ENCODE measurements at regions not wholly inside any gene's neighbourhood (a gene's known extent, or its start where the extent isn't known, plus 50 kb on each side); places are given as distances from the start of the nearest gene placed in this dataset.
A peak's percentile ranks its signal among the peaks of the same experiment; 100 is the strongest.
"Not testable (repeated sequence)": the region's sequence is repeated elsewhere in the genome, so short reads cannot be mapped to it uniquely, and the experiment has no call there.

DNA sequence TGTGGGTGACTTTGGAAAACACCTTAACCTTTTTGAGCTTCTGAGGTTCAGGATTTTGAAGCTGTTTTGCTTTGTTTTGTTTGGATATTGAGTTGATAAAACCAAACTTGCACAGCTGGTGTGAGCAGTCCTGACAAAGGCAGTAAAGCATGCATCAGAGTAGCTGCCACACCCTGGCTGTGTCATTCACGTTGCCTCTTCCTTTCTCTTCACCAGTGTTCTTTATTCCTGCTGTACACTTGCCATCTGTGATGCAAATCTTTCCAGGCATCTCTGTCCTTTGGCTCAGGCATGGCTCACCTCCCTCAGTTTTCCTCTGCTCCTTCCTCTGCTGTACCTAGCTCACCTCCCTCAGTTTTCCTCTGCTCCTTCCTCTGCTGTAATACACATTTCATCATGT, 1850.2 kb upstream of the AGA start:
- DNase-seq, result no peak

- DNase-seq, result peak; percentile 3
Measured at GRCh38 chr4:179307297-179308136, 1865.3 kb upstream of the AGA start.

GRCh38 chr4:179313823-179314222, 1871.6 kb upstream of the AGA start:
- DNase-seq, result no peak

- no peak for DNase-seq
Measured at GRCh38 chr4:179325181-179325580, 1882.9 kb upstream of the AGA start.

- no peak for DNase-seq
Measured at GRCh38 chr4:179328627-179329026, 1886.4 kb upstream of the AGA start.

GRCh38 chr4:179331362-179331761, 1889.1 kb upstream of the AGA start:
- no peak for DNase-seq

DNA sequence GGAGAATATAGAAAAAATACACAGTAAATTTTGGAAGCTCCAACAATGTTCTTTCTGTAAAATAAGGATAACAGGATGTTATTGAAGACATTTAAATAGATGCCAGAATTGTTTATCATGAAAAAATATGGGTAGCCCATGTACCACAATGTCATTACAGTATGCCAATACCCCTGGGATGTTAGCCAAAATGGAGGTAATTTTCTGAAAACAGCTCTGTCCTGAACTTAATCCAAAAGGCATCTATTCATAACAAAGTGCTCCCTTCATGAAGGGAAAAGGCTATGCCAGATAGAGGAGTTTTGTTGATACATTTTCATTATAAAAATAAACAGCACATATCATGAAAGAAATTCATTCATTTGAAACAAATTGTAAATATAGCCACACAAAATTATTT, 1902.6 kb upstream of the AGA start:
- DNase-seq, result no peak

DNA sequence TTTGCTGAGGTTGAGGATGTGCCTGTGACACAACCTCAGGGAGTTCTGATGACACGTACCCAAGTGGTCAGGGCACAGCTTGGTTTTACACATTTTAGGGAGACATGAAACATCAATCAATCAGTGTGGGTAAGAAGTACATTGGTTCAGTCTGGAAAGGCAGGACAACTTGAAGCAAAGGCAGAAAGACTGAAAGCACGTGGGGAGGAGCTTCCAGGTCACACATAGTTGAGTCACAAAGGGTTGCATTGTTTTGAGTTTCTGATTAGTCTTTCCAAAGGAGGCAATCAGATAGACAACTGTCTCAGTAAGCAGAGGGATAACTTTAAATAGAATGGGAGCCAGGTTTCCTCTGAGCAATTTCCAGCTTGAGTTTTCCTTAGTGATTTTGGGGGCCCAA, 1910.0 kb upstream of the AGA start:
- DNase-seq, result no peak

DNA sequence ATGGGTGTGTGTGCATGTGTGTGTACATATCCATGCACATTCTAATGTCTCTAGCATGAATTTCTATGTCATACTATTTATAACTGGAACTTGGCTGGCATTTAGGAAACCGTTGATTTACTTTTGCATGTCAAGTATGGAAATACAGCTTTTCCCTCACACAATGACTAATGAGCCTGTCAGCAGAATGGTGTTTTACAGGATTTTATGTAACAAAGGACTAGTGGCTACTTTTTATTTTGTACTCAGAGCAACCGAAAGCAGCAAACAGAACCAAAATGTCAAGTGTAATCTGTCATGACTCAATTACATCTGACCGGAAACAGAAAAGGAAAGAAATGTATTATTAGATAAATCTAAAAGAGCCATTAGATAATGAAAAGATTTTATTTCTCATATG, 1911.5 kb upstream of the AGA start:
- no peak for DNase-seq

- DNase-seq, result no peak
Measured at GRCh38 chr4:179361978-179362486, 1919.8 kb upstream of the AGA start.

DNA sequence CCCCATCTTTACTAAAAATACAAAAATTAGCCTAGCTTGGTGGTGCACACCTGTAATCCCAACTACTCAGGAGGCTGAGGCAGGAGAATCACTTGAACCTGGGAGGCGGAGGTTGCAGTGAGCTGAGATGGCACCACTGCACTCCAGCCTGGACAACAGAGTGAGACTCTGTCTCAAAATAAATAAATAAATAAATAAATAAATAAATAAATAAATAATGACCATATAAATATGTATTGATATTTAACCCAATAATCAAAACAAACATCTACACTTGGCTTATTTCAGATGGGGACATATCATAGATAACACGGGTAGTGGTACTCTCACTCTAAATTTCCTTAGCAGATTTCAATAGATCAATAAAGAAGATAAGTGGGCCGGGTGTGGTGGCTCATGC, 1923.7 kb upstream of the AGA start:
- DNase-seq, result not testable (repeated sequence)

- DNase-seq, result no peak
Measured at GRCh38 chr4:179372242-179372641, 1930.0 kb upstream of the AGA start.

DNA sequence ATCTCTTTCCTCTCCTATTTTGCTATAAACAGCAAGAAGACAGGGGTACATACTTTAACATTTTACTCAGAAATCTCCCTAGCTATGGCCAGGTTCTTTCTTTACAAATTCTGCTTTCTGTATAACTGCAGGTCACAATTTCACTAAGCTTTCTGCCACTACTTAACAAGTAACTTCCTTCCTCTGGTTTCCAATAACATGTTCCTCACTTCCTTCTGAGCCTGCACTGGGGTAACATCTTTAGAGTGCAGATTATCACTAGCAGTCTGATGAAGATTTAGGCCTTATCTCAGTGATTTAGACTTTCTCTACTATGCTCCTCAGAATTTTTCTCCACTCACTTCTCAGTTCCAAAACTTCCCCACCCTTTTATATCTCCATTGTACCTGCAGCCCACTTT, 1930.5 kb upstream of the AGA start:
- no peak for DNase-seq

DNA sequence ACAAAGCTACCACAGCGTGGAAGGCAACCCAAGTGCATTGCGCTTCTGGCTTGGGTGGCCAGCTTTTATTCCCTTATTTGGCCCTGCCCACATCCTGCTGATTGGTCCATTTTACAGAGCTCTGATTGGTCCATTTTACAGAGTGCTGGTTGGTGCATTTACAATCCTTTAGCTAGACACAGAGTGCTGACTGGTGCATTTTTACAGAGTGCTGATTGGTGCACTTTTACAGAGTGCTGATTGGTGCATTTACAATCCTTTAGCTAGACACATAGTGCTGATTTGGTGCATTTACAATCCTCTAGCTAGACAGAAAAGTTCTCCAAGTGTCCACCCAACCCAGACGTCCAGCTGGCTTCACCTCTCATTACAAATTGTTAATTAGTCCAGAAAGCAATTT, 1936.6 kb upstream of the AGA start:
- DNase-seq, result not testable (repeated sequence)

DNA sequence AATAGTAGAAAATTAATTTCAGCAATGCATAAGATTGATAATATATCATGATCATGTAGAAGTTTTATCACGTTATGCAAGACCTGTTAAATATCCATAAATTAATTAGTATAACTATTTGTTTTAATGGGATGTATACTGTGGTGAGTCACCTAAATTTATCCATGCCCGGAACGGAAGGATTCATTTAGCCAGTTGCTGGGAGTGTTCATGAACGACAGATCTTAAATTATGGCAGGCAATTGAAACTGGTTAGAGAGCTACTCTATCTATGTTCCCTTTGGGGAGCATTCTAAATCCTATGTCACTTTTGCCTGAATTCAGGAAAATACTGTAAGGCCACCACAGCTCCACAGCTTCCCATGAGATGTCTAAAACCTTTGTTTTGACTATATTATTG, 1950.5 kb upstream of the AGA start:
- DNase-seq, result no peak

- no peak for DNase-seq
Measured at GRCh38 chr4:179398414-179398813, 1956.2 kb upstream of the AGA start.

DNA sequence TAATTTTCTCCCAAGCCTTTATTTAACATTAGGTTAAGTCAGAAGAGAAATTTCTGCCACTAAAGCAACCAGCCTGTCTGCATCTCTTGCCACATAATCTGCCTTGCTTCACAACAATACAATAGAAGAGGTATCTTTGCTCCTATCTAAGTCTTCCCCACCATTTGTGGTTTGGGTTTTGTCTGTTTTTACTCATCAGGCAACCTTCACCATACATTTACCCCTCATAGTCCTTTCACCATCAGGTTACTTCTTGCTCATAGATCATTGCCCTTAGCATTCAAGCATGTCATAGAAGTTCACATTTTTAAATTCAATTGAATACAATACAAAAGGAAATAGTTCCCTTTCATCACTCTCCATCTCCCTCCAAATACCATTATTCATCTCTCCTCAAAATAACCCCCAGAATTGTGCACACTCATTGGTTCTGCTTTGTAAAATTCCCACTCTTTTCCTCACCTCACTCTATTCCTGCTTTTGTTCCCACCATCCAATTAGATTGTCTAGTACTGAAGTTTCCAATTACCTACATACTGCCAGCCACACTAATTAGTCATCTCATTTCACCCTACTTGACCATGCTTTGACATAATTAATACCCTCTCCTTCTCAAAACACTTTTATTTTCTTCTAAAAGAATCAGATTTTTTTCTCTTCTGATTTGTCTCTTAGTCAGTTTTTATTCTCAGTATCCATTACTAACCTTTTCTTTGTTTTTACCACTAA, 1957.0 kb upstream of the AGA start:
- no peak for DNase-seq

- DNase-seq, result peak; percentile 12
Measured at GRCh38 chr4:179415037-179415846, 1973.0 kb upstream of the AGA start.

GRCh38 chr4:179415847-179416223, 1973.6 kb upstream of the AGA start:
- peak; percentile 47 for DNase-seq

GRCh38 chr4:179417357-179417756, 1975.1 kb upstream of the AGA start:
- DNase-seq, result no peak

- no peak for DNase-seq
Measured at GRCh38 chr4:179437962-179438361, 1995.7 kb upstream of the AGA start.

GRCh38 chr4:179441596-179441995, 1999.4 kb upstream of the AGA start:
- DNase-seq, result no peak

DNA sequence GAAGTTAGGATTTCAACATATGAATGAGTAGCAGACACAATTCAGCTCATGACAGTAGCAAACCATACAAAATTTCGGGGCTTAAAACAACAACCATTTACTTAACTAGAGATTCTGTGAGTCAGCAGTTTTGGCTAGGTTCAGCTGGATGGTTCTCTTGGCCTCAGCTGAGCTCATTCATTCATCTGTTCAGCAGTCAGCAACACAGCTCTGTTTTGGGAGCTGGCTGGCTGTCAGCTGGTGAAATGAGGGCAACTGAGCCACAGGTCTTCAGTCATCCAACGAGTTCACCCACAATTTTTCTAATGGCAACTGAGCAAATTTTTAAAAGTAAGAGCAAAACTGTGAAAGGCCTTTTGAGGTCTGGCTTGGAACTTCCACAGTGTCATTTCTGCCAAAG, 2005.1 kb upstream of the AGA start:
- no peak for DNase-seq

Measured in left kidney (tissue), 1 donor.